ENCODE measurements at regions not wholly inside any gene's neighbourhood (a gene's known extent, or its start where the extent isn't known, plus 50 kb on each side); places are given as distances from the start of the nearest gene placed in this dataset.

- TF ChIP-seq, protein P1, sequence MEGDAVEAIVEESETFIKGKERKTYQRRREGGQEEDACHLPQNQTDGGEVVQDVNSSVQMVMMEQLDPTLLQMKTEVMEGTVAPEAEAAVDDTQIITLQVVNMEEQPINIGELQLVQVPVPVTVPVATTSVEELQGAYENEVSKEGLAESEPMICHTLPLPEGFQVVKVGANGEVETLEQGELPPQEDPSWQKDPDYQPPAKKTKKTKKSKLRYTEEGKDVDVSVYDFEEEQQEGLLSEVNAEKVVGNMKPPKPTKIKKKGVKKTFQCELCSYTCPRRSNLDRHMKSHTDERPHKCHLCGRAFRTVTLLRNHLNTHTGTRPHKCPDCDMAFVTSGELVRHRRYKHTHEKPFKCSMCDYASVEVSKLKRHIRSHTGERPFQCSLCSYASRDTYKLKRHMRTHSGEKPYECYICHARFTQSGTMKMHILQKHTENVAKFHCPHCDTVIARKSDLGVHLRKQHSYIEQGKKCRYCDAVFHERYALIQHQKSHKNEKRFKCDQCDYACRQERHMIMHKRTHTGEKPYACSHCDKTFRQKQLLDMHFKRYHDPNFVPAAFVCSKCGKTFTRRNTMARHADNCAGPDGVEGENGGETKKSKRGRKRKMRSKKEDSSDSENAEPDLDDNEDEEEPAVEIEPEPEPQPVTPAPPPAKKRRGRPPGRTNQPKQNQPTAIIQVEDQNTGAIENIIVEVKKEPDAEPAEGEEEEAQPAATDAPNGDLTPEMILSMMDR (IDR thresholded peaks at IDR 0.05), result no peak
- no peak for TF ChIP-seq POLR2A (IDR thresholded peaks at IDR 0.05)
- no peak for ATAC-seq
Observed at GRCh38 chr3:18968120-18968519, 180.2 kb upstream of the KCNH8 start.

DNA sequence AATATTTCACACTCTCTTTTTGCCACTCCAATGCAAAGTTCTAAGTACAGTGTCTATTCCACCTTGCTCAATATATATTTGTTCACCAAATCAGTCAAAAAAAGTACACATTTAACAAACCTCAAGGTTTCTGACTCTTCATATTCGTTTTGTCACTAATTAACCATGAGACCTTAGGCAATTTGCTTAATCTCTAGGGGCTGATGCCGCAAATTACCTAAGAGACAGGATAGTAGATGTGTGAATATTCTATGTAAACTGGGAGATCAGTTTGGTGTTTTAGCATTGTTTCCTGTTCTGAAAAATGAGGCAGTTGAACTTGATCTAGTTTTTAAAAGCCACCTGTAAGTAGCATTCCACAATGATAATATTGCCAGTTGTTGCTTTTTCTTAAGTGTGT lies 182.5 kb upstream of the KCNH8 start:
- no peak for ATAC-seq
- Histone ChIP-seq H3K27ac (no peak overlapping the region), H3K36me3 (no peaks in the 10 kb centered on the region), H3K4me1 (no peaks in the 10 kb centered on the region), H3K4me3 (no peak overlapping the region), H3K27me3 (no peaks in the 10 kb centered on the region), H3K9me3 (no peaks in the 10 kb centered on the region)
- no peak for DNase-seq
- TF ChIP-seq POLR2A (IDR thresholded peaks at IDR 0.05), result no peak
- TF ChIP-seq, protein P1 (IDR thresholded peaks at IDR 0.05), result no peak
- intact Hi-C loops (cut with DNase I), result no loop called here
- 31% methylated on average over 2 of the region's 2 CpGs for WGBS (ENCODE audit: insufficient coverage, low coverage, low lambda C conversion rate, missing lambda C conversion rate)

More at GRCh38 chr3:18968120-18968519, 180.2 kb upstream of the KCNH8 start:
- no peaks in the 10 kb centered on the region for H3K9me3 ChIP-seq
- H3K4me1 ChIP-seq, result no peaks in the 10 kb centered on the region
- H3K27ac ChIP-seq, result no peak overlapping the region
- no peaks in the 10 kb centered on the region for H3K27me3 ChIP-seq
- WGBS (ENCODE audit: insufficient coverage, low coverage, low lambda C conversion rate, missing lambda C conversion rate), result 34% methylated on average over 3 of the region's 3 CpGs
- DNase-seq, result no peak
- intact Hi-C loops (cut with DNase I), result no loop called here
- no peak overlapping the region for H3K4me3 ChIP-seq
- H3K36me3 ChIP-seq, result no peaks in the 10 kb centered on the region

- H3K27ac ChIP-seq, result no peak overlapping the region
- no peaks in the 10 kb centered on the region for H3K27me3 ChIP-seq
- TF ChIP-seq, protein P1 (IDR thresholded peaks at IDR 0.05), result no peak
- TF ChIP-seq POLR2A (IDR thresholded peaks at IDR 0.05), result no peak
- WGBS (ENCODE audit: insufficient coverage, low coverage, low lambda C conversion rate, missing lambda C conversion rate), result 19% methylated on average over 2 of the region's 3 CpGs
- H3K36me3 ChIP-seq, result no peaks in the 10 kb centered on the region
- DNase-seq (no peak), ATAC-seq (no peak)
- no peak overlapping the region for H3K4me3 ChIP-seq
- intact Hi-C loops (cut with DNase I), result no loop called here
- no peaks in the 10 kb centered on the region for H3K9me3 ChIP-seq
- H3K4me1 ChIP-seq, result no peaks in the 10 kb centered on the region
Observed at GRCh38 chr3:18964640-18965039, 183.7 kb upstream of the KCNH8 start.

GRCh38 chr3:18951333-18951732 lies 197.0 kb upstream of the KCNH8 start:
- intact Hi-C loops (cut with DNase I), result no loop called here
- H3K27me3 ChIP-seq, result no peaks in the 10 kb centered on the region
- TF ChIP-seq, protein P1 (IDR thresholded peaks at IDR 0.05), result no peak
- no peak for TF ChIP-seq POLR2A (IDR thresholded peaks at IDR 0.05)
- no peak overlapping the region for H3K4me3 ChIP-seq
- no peak for DNase-seq
- no peak overlapping the region for H3K27ac ChIP-seq
- 60% methylated on average over 4 of the region's 5 CpGs for WGBS (ENCODE audit: insufficient coverage, low coverage, low lambda C conversion rate, missing lambda C conversion rate)
- H3K36me3 ChIP-seq, result no peaks in the 10 kb centered on the region
- no peaks in the 10 kb centered on the region for H3K4me1 ChIP-seq
- ATAC-seq, result no peak
- no peaks in the 10 kb centered on the region for H3K9me3 ChIP-seq

DNA sequence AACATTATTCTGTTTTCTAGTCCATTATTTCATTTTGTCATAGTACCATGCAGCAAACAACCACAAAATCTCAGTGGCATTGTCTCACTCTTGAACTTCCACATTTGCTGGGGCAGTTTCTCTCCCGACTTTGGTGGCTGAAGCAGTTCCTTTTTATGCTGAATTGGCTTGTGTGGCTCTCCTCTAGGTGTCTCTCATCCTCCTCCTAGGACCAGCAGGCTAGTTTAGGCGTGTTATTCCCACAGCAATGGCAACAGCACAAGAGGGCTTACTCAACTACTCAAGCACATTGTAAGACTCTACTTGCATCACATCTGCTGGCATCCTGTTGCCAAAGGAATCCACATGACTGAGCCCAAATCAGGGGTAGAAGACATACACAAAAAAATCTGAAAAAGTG lies 201.8 kb upstream of the KCNH8 start:
- H3K27ac ChIP-seq, result no peak overlapping the region
- H3K36me3 ChIP-seq, result no peaks in the 10 kb centered on the region
- no peak overlapping the region for H3K4me3 ChIP-seq
- intact Hi-C loops (cut with DNase I), result no loop called here
- H3K9me3 ChIP-seq, result no peaks in the 10 kb centered on the region
- ATAC-seq (no peak), DNase-seq (no peak)
- no peaks in the 10 kb centered on the region for H3K27me3 ChIP-seq
- H3K4me1 ChIP-seq, result no peaks in the 10 kb centered on the region
- 8% methylated on average over 2 of the region's 2 CpGs for WGBS (ENCODE audit: insufficient coverage, low coverage, low lambda C conversion rate, missing lambda C conversion rate)
- no peak for TF ChIP-seq POLR2A (IDR thresholded peaks at IDR 0.05)
- TF ChIP-seq, protein P1 (IDR thresholded peaks at IDR 0.05), result no peak

Data from right lobe of liver (tissue), 6 donors.